ENCODE measurements at regions not wholly inside any gene's neighbourhood (a gene's known extent, or its start where the extent isn't known, plus 50 kb on each side); places are given as distances from the start of the nearest gene placed in this dataset.

GRCh38 chr7:81459485-81459884 is 310.4 kb downstream of the HGF start:
- H2AFZ ChIP-seq (ENCODE audit: low read depth, low read length) = no peak overlapping the region
- no peak overlapping the region for H3K4me3 ChIP-seq (replicated peaks in 1 of 3; ENCODE audit: insufficient read depth in 1 of 3, low read depth in 1 of 3, low read length in 3 of 3)
- FAIRE-seq (no peak), DNase-seq (ENCODE audit: low read depth, low spot score) (no peak)
- no peaks in the 10 kb centered on the region for H3K79me2 ChIP-seq (ENCODE audit: control insufficient read depth, insufficient read depth, low read length)
- no peaks in the 10 kb centered on the region for H3K9me1 ChIP-seq (replicated peaks; ENCODE audit: control insufficient read depth, extremely low read depth, insufficient read depth, low read length)
- no TSS peak for BruUV-seq (replicated peaks)
- H3K4me2 ChIP-seq (ENCODE audit: insufficient read depth, low read length) = no peak overlapping the region
- CTCF ChIA-PET = interaction anchor here (3.9 kb wide), 1 partner anchor 541 kb away, joined by 67 read pairs; the partner anchor contains the start of gene SEMA3C
- no peaks in the 10 kb centered on the region for H4K20me1 ChIP-seq (replicated peaks; ENCODE audit: control insufficient read depth, extremely low read depth, insufficient read depth, low read length)
- intact Hi-C loops (cut with micrococcal nuclease) (no loop called here), dilution Hi-C loops (cut with MboI; ENCODE audit: extremely low pct_ligation_motif_present, low sequenced_read_pairs) (no loop called here)
- H3K9me3 ChIP-seq (replicated peaks; ENCODE audit: control insufficient read depth, insufficient read depth, low read length) = no peaks in the 10 kb centered on the region
- no peaks in the 10 kb centered on the region for H3K36me3 ChIP-seq (ENCODE audit: control insufficient read depth in 2 of 2, extremely low read depth in 1 of 2, insufficient read depth in 2 of 2, low read length in 2 of 2)
- no peaks in the 10 kb centered on the region for H3K4me1 ChIP-seq (ENCODE audit: control insufficient read depth, extremely low read depth, insufficient read depth, low read length)
- H3K9ac ChIP-seq (replicated peaks; ENCODE audit: extremely low read depth, insufficient read depth, low read length) = no peak overlapping the region
- H3K27ac ChIP-seq (ENCODE audit: insufficient read depth, low read depth, low read length) = no peak overlapping the region
- peaks cover 8 to 15% of the 10 kb centered on the region in 2 experiments for H3K27me3 ChIP-seq (ENCODE audit: control insufficient read depth in 2 of 2, insufficient read depth in 2 of 2, low read length in 2 of 2)
- TF ChIP-seq FOS (IDR thresholded peaks at IDR 0.05; ENCODE audit: borderline replicate concordance, insufficient read depth, low read length) (no peak), CTCF (IDR thresholded peaks at IDR 0.05; ENCODE audit: extremely low read depth in 1 of 2, insufficient read depth in 1 of 2, low read depth in 1 of 2, low read length in 2 of 2) (no peak), MYC (IDR thresholded peaks at IDR 0.05; ENCODE audit: low read depth, low read length) (no peak), GATA2 (IDR thresholded peaks at IDR 0.05; ENCODE audit: insufficient read depth, insufficient read length, low read depth, low read length) (no peak), POLR2AphosphoS5 (IDR thresholded peaks at IDR 0.05; ENCODE audit: insufficient read depth, low read depth, low read length) (no peak), JUN (IDR thresholded peaks at IDR 0.05; ENCODE audit: borderline replicate concordance, insufficient read depth, insufficient read length, low read depth) (no peak), EZH2 (IDR thresholded peaks at IDR 0.05; ENCODE audit: borderline replicate concordance, low read depth, low read length, severe bottlenecking) (no peak), POLR2A (IDR thresholded peaks at IDR 0.05; ENCODE audit: low read depth, low read length) (no peak), MAX (IDR thresholded peaks at IDR 0.05; ENCODE audit: insufficient read depth, insufficient read length) (no peak)
- POLR2A ChIA-PET = no interaction called here
